ENCODE measurements at regions not wholly inside any gene's neighbourhood (a gene's known extent, or its start where the extent isn't known, plus 50 kb on each side); places are given as distances from the start of the nearest gene placed in this dataset.

DNA sequence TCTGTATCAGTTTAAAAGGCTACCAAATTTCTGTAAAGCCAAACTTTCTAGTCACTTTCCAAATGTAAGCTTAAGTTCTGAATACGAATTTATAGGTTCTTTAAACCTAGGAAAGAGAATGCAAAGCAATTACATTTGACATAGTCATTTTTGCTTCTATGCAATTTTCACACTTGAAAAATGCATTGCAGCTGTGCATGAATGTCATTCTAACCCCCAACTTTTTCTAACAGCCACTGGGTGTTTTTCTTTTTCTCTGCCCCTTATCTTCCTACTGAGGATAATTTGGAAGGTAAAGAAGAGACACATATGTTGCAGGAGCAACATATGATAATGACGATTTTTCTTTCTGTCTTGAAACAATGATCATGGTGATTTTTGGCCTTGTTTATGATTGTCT, 537.5 kb downstream of the SPRY1 start:
- Mint-ChIP-seq H3K4me1 (ENCODE audit: low read depth) (no peaks in the 10 kb centered on the region), H3K27ac (no peak overlapping the region), H3K36me3 (ENCODE audit: insufficient read depth in 2 of 2) (no peaks in the 10 kb centered on the region), H3K27me3 (ENCODE audit: low read depth) (peaks cover 6% of the 10 kb centered on the region), H3K9me3 (peaks cover 2% of the 10 kb centered on the region in 2 donors), H3K4me3 (no peak overlapping the region)
- ATAC-seq (replicated peaks in 1 of 2) (no peak), DNase-seq (no peak)

DNA sequence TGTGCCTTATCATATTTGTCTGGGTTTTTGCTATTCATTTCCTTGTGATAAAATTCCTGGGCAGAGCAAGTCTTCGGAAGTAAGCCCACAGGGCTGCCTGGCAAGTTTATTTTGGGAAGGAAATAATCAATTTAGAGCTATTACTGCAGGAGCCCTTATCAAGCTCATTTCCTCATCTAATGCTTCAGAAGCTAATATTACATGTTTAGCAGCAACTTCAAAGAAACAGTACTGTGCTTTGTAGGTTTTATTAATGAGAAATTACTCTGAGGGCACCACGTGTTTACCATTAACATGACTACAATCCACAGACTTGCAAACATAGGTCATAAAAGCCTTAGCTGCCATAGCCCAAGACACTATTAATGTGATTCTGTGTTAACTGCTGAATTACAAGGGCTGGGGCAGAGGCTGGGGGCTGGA, 540.0 kb downstream of the SPRY1 start:
- DNase-seq: no peak
- ATAC-seq (replicated peaks in 1 of 2): no peak
- no peaks in the 10 kb centered on the region for H3K36me3 Mint-ChIP-seq (ENCODE audit: insufficient read depth in 2 of 2)
- no peak overlapping the region for H3K4me3 Mint-ChIP-seq
- H3K27me3 Mint-ChIP-seq (ENCODE audit: low read depth): peaks cover 6% of the 10 kb centered on the region
- H3K27ac Mint-ChIP-seq: no peak overlapping the region
- H3K9me3 Mint-ChIP-seq: peaks cover 2% of the 10 kb centered on the region in 2 donors
- H3K4me1 Mint-ChIP-seq (ENCODE audit: low read depth): no peaks in the 10 kb centered on the region

DNA sequence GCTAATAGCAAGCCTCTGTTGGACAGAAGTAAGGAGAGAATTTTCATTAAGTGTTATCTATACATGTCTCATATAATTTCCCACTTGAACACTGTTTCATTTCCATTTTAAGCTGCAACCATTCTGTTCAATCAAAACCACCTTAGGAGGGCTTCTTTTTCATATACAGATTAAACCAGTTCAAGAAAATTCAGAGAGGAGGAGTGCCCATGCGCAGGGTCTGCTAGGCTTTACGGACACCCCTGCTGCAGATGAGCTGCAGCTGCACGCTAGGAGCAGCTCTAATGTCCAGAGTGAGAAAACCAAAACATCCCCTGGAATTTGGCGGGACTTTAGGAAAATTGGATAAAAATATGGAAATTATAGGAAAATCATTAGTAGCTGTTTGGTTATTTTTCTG, 541.0 kb downstream of the SPRY1 start:
- no peak for DNase-seq
- Mint-ChIP-seq H3K36me3 (ENCODE audit: insufficient read depth in 2 of 2) (no peaks in the 10 kb centered on the region), H3K9me3 (peaks cover 2% of the 10 kb centered on the region in 2 donors), H3K27me3 (ENCODE audit: low read depth) (peaks cover 6% of the 10 kb centered on the region), H3K27ac (no peak overlapping the region), H3K4me1 (ENCODE audit: low read depth) (no peaks in the 10 kb centered on the region), H3K4me3 (no peak overlapping the region)
- no peak for ATAC-seq (replicated peaks in 1 of 2)

DNA sequence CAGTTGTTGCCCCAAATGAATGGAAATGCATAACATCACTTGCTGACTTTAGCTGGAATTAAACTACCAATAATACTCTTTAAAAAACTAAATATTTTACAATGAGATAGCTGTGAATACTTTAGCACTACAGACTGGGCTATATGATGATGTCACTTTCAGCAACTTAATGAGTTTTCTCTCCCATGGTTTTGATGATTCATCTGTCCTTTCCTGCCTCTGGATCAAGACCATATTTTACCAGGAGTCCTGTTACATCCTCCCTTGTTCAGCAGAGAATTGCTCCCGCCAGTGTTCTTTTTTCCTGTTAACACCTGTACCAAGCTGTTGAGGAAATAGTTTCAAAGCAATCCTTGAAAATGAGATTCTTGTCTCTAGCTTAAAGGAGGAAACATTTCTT, 543.0 kb downstream of the SPRY1 start:
- DNase-seq (no peak), ATAC-seq (replicated peaks in 1 of 2) (no peak)
- Mint-ChIP-seq H3K27me3 (ENCODE audit: low read depth) (peaks cover 6% of the 10 kb centered on the region), H3K27ac (no peak overlapping the region), H3K36me3 (ENCODE audit: insufficient read depth in 2 of 2) (no peaks in the 10 kb centered on the region), H3K9me3 (peaks cover 0 to 2% of the 10 kb centered on the region in 2 donors), H3K4me1 (ENCODE audit: low read depth) (no peaks in the 10 kb centered on the region), H3K4me3 (no peak overlapping the region)

GRCh38 chr4:123940604-123941003, 544.0 kb downstream of the SPRY1 start:
- Mint-ChIP-seq H3K27ac (no peak overlapping the region), H3K27me3 (ENCODE audit: low read depth) (peaks cover 6% of the 10 kb centered on the region), H3K4me3 (no peak overlapping the region), H3K36me3 (ENCODE audit: insufficient read depth in 2 of 2) (no peaks in the 10 kb centered on the region), H3K9me3 (no peaks in the 10 kb centered on the region), H3K4me1 (ENCODE audit: low read depth) (no peaks in the 10 kb centered on the region)
- ATAC-seq (replicated peaks in 1 of 2): no peak
- no peak for DNase-seq

DNA sequence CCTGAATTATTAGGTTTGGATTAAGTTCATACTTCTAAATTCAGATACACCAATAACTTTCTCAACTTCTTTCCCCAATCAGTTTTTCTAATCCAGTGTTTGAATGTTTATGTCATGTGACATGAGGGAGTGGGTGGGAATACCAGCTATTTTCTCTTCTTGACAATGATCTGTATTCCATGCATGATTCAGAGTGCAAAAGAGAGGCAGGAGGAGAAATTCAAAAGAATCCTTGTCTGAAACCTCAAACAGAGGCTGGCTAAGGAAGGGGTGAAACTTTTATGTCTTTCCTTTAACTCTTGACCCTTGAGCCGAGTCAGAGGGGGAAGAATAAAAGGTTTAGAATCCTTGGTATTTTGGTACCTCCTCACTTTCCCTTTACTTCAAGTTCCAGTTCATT, 544.7 kb downstream of the SPRY1 start:
- Mint-ChIP-seq H3K36me3 (ENCODE audit: insufficient read depth in 2 of 2) (no peaks in the 10 kb centered on the region), H3K4me1 (ENCODE audit: low read depth) (no peaks in the 10 kb centered on the region), H3K27me3 (ENCODE audit: low read depth) (peaks cover 6% of the 10 kb centered on the region), H3K27ac (no peak overlapping the region), H3K4me3 (no peak overlapping the region), H3K9me3 (no peaks in the 10 kb centered on the region)
- no peak for ATAC-seq (replicated peaks in 1 of 2)
- DNase-seq: no peak

GRCh38 chr4:123943976-123944375, 547.4 kb downstream of the SPRY1 start:
- Mint-ChIP-seq H3K4me3 (no peak overlapping the region), H3K27ac (no peak overlapping the region), H3K4me1 (ENCODE audit: low read depth) (no peaks in the 10 kb centered on the region), H3K27me3 (ENCODE audit: low read depth) (no peaks in the 10 kb centered on the region), H3K9me3 (no peaks in the 10 kb centered on the region), H3K36me3 (ENCODE audit: insufficient read depth in 2 of 2) (no peaks in the 10 kb centered on the region)
- ATAC-seq (replicated peaks in 1 of 2): no peak
- no peak for DNase-seq

- no peak for ATAC-seq (replicated peaks in 1 of 2)
- no peaks in the 10 kb centered on the region for H3K4me1 Mint-ChIP-seq (ENCODE audit: low read depth)
- H3K9me3 Mint-ChIP-seq: no peaks in the 10 kb centered on the region
- DNase-seq: no peak
- H3K4me3 Mint-ChIP-seq: no peak overlapping the region
- H3K27me3 Mint-ChIP-seq (ENCODE audit: low read depth): no peaks in the 10 kb centered on the region
- H3K36me3 Mint-ChIP-seq (ENCODE audit: insufficient read depth in 2 of 2): no peaks in the 10 kb centered on the region
- no peak overlapping the region for H3K27ac Mint-ChIP-seq
Measured at GRCh38 chr4:123945301-123945700, 548.7 kb downstream of the SPRY1 start.

DNA sequence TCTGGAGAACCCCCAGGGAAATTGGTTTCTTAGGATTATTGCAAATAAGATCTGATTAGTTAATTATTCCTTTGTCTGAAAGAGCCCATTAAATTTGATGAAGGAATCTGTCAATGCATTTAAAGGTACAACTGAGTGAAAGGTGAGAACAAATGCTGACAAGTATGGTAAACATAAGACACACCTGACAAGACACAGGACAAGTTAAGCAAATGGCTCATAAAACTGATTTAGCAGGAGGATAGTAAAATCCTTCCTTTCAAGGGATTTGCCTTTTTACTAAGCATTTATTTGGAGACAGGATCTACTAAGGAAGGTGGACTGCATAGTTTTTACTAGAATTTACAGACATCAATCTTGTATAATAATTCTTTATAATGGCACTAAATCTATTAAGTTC, 553.9 kb downstream of the SPRY1 start:
- Mint-ChIP-seq H3K36me3 (ENCODE audit: insufficient read depth in 2 of 2) (no peaks in the 10 kb centered on the region), H3K4me3 (no peak overlapping the region), H3K4me1 (ENCODE audit: low read depth) (no peaks in the 10 kb centered on the region), H3K9me3 (peaks cover 0 to 2% of the 10 kb centered on the region in 2 donors), H3K27me3 (ENCODE audit: low read depth) (no peaks in the 10 kb centered on the region), H3K27ac (no peak overlapping the region)
- DNase-seq (no peak), ATAC-seq (replicated peaks in 1 of 2) (no peak)

GRCh38 chr4:123952530-123953274, 556.1 kb downstream of the SPRY1 start:
- Mint-ChIP-seq H3K27me3 (ENCODE audit: low read depth) (no peaks in the 10 kb centered on the region), H3K9me3 (peaks cover 0 to 2% of the 10 kb centered on the region in 2 donors), H3K36me3 (ENCODE audit: insufficient read depth in 2 of 2) (no peaks in the 10 kb centered on the region), H3K4me1 (ENCODE audit: low read depth) (no peaks in the 10 kb centered on the region), H3K4me3 (no peak overlapping the region), H3K27ac (no peak overlapping the region)
- no peak for DNase-seq
- ATAC-seq (replicated peaks in 1 of 2): no peak

DNA sequence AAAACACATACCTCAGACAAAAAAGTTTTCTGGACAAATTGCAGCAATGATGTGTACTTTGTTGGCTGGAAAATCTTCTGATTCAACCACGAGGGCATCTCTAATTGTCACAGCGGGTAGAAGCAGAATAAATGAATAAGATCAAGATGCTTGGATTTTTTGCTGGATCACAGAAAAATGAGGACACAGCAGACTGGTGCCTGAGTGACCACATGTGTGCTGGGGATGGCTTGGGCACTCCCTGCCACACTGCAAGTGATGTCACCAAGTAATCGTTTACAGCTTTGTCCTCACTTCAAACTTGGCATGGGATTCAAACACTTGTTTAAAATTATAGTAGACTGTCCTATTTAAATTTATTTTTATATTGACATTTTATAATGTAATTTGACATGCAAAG, 557.0 kb downstream of the SPRY1 start:
- Mint-ChIP-seq H3K27me3 (ENCODE audit: low read depth) (no peaks in the 10 kb centered on the region), H3K4me1 (ENCODE audit: low read depth) (no peaks in the 10 kb centered on the region), H3K27ac (no peak overlapping the region), H3K4me3 (no peak overlapping the region), H3K36me3 (ENCODE audit: insufficient read depth in 2 of 2) (no peaks in the 10 kb centered on the region), H3K9me3 (peaks cover 0 to 4% of the 10 kb centered on the region in 2 donors)
- ATAC-seq (replicated peaks in 1 of 2) (no peak), DNase-seq (no peak)

- H3K27ac Mint-ChIP-seq: no peak overlapping the region
- no peak overlapping the region for H3K4me3 Mint-ChIP-seq
- no peaks in the 10 kb centered on the region for H3K36me3 Mint-ChIP-seq (ENCODE audit: insufficient read depth in 2 of 2)
- no peaks in the 10 kb centered on the region for H3K4me1 Mint-ChIP-seq (ENCODE audit: low read depth)
- peaks cover 0 to 4% of the 10 kb centered on the region in 2 donors for H3K9me3 Mint-ChIP-seq
- DNase-seq (no peak), ATAC-seq (replicated peaks in 1 of 2) (no peak)
- H3K27me3 Mint-ChIP-seq (ENCODE audit: low read depth): no peaks in the 10 kb centered on the region
Measured at GRCh38 chr4:123954220-123954619, 557.6 kb downstream of the SPRY1 start.

GRCh38 chr4:123955167-123955800, 558.7 kb downstream of the SPRY1 start:
- no peak overlapping the region for H3K4me3 Mint-ChIP-seq
- H3K27me3 Mint-ChIP-seq (ENCODE audit: low read depth): no peaks in the 10 kb centered on the region
- no peaks in the 10 kb centered on the region for H3K36me3 Mint-ChIP-seq (ENCODE audit: insufficient read depth in 2 of 2)
- DNase-seq (no peak), ATAC-seq (replicated peaks in 1 of 2) (no peak)
- H3K4me1 Mint-ChIP-seq (ENCODE audit: low read depth): no peaks in the 10 kb centered on the region
- peaks cover 0 to 4% of the 10 kb centered on the region in 2 donors for H3K9me3 Mint-ChIP-seq
- no peak overlapping the region for H3K27ac Mint-ChIP-seq

DNA sequence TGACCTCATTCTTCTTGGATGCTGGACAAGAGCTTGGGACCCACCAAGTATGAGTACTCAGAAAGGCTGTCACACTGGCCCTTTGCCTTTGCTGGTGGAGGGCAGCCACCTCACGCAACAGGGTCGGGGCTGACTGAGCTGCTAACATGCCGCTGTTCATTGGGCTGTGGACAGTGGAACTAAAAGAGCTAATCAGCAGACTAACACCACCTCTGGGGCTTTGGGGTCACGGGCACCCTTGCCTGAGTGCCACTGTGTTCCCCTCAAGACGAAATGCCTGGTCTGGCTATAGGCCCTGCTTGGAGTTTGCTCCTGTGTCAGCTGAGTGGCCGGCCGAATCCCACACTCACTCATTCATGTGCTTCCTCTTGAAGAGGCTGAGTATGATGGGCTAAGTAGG, 559.6 kb downstream of the SPRY1 start:
- H3K27me3 Mint-ChIP-seq (ENCODE audit: low read depth): no peaks in the 10 kb centered on the region
- H3K27ac Mint-ChIP-seq: no peak overlapping the region
- no peaks in the 10 kb centered on the region for H3K4me1 Mint-ChIP-seq (ENCODE audit: low read depth)

More for the DNA sequence above, 559.6 kb downstream of the SPRY1 start:
- DNase-seq (no peak), ATAC-seq (replicated peaks in 1 of 2) (no peak)
- peaks cover 0 to 4% of the 10 kb centered on the region in 2 donors for H3K9me3 Mint-ChIP-seq
- no peaks in the 10 kb centered on the region for H3K36me3 Mint-ChIP-seq (ENCODE audit: insufficient read depth in 2 of 2)
- H3K4me3 Mint-ChIP-seq: no peak overlapping the region

Data from activated T-cell treated with anti-CD3 and anti-CD28 coated beads, Interleukin-2, amount 50 U/mL, for 72 hours (primary cell).